HUDEP-2 (cell line): ENCODE measurements at regions not wholly inside any gene's neighbourhood (a gene's known extent, or its start where the extent isn't known, plus 50 kb on each side); places are given as distances from the start of the nearest gene placed in this dataset.

Source experiments
- DNase-seq, 76 experiments: peaks; one replicate each; lab custom pipeline; 2025; ENCODE audit not compliant: unreplicated experiment in 76 of 76; lab: John Stamatoyannopoulos, UW

DNA sequence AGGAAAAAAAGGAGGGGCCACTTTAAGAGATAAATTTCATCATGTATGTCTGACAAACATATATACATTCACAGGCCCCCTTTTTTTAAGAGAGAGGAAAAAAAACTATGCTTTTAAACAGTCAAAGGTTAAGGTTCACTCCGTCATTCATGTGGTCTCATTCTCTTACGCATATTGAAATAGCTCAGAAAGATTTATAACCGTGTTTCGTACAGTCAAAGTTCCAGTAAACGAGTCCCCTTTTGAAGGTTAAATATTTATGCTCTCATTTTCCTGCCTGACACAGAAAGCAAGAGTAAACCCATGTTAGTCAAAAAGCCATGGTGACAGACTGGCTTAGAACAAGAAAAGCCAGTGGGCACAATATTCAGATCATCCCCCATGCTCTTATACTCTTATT lies 248.0 kb upstream of the ARRDC4 start:
- DNase-seq: no peak

GRCh38 chr15:97717806-97718205 lies 242.7 kb upstream of the ARRDC4 start:
- DNase-seq: no peak

- DNase-seq: no peak
Measured at GRCh38 chr15:97718509-97718908, 242.0 kb upstream of the ARRDC4 start.

DNA sequence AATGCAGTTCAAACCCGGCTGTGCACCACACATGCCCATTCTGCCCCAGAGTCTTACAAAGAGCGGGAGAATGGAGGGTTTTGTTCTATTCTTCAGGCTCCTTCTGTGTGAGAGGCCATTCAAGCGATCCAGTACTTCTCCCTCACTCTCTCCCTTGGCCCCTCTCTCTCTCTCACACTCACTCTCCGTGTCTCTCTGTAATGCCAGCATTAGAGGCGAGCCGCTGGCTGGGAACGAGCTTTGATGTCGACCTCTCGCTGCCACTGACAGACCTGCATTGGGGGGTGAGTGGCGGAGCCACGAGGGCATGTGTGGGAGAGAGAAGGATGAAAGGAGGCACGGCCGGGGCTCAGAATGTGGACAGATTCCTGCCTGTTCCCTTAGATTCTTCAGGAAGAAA lies 231.7 kb upstream of the ARRDC4 start:
- no peak for DNase-seq

DNA sequence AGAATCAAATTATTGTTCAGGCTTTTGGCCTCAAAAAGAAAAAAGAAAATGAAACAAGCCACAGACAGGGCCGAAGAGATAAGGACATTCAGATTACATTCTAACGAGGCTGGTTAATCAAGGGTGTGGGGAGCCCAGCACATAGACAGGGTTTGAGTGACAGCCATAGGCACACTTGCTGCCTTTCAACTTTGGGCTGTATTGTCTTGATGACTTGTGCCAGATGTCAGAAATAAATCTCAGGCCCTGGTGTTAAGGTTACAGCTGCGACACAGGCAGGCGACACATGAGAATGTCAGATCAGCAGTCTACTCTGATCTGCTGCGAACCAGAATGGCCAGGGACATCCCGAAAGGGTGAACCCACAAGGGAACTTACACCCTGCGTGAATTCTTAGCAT lies 231.2 kb upstream of the ARRDC4 start:
- no peak for DNase-seq

- DNase-seq: no peak
Measured at GRCh38 chr15:97730315-97730714, 230.2 kb upstream of the ARRDC4 start.

GRCh38 chr15:97731859-97732258 lies 228.6 kb upstream of the ARRDC4 start:
- no peak for DNase-seq

GRCh38 chr15:97733373-97733772 lies 227.1 kb upstream of the ARRDC4 start:
- DNase-seq: no peak

DNA sequence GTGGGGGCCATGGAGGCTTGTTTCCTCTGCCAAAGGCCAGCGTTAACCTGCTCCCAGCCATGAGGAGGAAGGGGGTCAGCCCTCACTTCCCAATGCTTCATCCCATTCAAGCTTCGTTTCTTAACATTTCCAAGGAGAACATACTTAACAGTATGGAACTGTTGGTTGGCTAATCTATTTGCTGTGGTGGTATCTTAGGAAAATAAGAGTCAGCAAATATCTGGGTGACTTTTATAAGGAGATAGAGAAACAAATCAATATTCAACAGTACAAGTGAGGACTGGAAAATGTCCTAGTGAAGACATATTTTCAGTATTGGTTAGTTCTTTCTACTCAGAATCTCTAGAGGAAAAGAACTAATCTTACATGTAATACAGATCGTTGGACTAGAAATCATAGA lies 223.8 kb upstream of the ARRDC4 start:
- DNase-seq: no peak

- peak in 24 of 76 experiments; percentile 1 to 36 (median 9) for DNase-seq
Measured at GRCh38 chr15:97745481-97746071, 214.9 kb upstream of the ARRDC4 start.

- DNase-seq: no peak
Measured at GRCh38 chr15:97747342-97747741, 213.2 kb upstream of the ARRDC4 start.

- no peak for DNase-seq
Measured at GRCh38 chr15:97748576-97748975, 211.9 kb upstream of the ARRDC4 start.

- no peak for DNase-seq
Measured at GRCh38 chr15:97750060-97750459, 210.4 kb upstream of the ARRDC4 start.

DNA sequence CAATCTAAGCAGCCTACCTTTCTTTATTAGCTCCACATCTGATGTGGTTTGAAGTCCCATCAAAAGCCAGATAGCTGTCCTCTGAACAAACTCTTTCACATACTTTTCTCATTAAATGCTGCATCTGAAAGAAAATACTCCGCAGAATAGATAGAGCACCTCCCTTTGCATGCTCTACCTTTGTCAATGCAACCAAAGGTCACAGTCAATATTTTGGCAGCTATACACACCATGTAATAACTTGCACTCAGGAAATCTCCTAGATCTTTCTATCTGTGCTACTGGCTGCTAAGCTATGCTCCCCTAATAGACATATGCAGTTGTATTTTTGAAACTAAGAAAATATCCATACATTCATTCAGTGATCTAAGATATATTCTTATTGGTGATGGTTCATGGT lies 204.8 kb upstream of the ARRDC4 start:
- DNase-seq: no peak

DNA sequence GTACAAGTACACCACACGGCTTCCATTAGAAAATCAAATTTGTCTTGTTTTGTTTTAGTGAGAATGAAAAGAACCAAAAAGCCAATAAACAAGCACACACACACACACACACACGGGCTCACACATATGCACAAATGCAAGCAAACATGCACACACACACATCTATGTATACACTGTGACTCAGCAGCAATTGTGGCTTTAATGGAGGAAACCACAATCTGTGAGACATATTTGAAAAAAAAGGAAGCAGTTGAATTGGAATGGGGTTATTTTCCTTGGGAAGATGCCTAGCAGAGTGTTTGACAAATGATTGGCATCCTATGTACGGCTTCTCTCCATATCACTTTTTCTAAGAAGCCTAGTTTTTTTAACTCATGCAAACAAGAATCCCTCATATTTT lies 201.1 kb upstream of the ARRDC4 start:
- no peak for DNase-seq

DNA sequence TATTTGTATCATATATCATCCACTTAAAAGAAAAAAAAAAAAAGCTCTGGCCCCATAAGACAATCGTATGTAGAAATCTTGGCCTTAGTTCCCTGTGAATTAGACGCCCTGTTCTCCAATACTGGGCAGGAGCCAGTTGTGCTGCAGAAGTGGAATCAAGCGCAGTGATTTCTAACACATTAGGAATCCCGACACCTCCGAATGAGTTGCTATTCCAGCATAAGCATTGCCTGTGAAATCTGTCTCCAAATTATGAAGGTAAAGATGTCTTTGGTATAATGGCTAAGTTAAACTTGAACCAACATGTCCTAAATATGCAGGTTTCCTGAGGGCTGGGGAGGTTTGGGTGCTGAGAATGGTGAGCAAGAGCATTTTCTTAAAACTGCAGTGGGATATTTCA lies 199.4 kb upstream of the ARRDC4 start:
- DNase-seq: no peak

DNA sequence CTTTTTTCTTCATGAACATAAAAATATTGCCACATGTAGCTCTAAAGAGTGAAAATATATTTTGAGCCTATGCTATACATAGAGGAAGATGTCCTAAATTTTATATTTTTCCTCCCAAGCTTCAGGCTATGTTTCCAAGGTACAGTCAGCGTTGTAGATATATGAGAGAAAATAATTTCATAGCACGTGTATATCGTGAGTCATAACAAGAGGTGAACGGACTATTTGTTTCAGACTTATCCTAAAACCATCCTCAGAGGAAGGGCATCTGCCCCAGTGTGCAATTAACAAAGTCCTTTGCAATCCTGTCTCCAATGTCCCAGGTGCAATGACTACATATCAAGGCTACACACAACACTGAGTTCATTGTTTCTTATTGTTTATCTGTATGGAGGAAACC lies 177.3 kb upstream of the ARRDC4 start:
- no peak for DNase-seq

DNA sequence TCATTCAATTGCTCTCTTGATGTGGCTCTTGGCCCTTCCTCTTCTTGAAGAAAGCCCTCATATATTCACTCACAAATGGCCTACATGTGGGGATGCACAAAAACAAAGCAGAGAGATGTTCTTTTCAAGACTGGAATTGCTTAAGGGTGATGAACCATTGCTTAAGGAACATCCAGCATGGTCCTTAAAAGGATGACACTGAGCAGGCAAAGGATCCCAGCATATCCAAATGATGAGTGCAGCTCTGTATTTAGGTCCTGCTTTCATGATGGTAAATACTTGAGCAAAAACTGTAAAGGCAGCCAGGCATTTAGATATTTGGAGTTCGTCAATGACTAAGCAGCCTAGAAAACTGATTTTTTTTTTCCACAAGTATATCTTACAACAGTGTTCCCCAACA lies 173.8 kb upstream of the ARRDC4 start:
- no peak for DNase-seq

DNA sequence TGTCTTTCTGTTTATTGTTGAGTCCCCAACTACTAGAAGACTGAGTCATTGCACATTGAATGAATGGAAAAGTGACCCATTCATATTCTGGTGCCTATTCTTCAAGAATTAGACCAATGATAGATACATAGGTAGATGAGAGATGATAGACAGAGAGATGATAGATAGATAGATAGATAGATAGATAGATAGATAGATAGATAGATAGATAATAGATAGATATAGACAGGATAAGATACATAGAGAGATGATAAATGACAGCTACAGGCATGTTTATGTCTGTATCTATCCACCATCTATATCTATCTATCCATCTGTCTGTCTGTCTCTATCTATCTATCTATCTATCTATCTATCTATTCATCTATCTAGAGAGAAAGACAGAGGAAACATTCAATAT lies 170.3 kb upstream of the ARRDC4 start:
- no peak for DNase-seq

- no peak for DNase-seq
Measured at GRCh38 chr15:97791824-97792792, 168.4 kb upstream of the ARRDC4 start.

GRCh38 chr15:97804950-97805349 lies 155.6 kb upstream of the ARRDC4 start:
- DNase-seq: no peak

DNA sequence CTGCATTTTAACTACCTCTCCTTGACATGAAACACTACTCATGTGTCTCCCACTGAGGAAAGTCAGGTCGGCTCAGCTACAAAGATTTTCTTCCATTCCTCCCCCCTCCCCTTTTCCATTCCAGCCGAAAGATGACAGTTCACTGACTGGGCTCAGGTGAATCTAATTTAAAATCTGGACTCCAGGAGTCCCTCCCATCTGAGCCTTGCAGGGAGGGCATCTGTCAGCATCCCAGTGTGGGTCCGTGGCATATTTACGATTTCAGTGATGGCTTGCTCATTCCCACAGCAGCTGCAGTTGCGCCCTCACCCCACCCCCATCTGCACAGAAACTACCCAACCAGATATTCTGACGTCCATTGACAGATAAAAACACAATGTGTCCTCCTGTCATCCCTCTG lies 153.7 kb upstream of the ARRDC4 start:
- DNase-seq: no peak
